GM19438 (cell line): ENCODE measurements at regions not wholly inside any gene's neighbourhood (a gene's known extent, or its start where the extent isn't known, plus 50 kb on each side); places are given as distances from the start of the nearest gene placed in this dataset.
"Not testable (repeated sequence)": the region's sequence is repeated elsewhere in the genome, so short reads cannot be mapped to it uniquely, and the experiment has no call there.

ENCODE experiments used
- ATAC-seq: cut with Tn5 transposase; IDR thresholded peaks from one replicate; pipeline ENCODE4 v1.9.1; 2021; ENCODE audit warnings: low read depth; ENCODE audit not compliant: unreplicated experiment

DNA sequence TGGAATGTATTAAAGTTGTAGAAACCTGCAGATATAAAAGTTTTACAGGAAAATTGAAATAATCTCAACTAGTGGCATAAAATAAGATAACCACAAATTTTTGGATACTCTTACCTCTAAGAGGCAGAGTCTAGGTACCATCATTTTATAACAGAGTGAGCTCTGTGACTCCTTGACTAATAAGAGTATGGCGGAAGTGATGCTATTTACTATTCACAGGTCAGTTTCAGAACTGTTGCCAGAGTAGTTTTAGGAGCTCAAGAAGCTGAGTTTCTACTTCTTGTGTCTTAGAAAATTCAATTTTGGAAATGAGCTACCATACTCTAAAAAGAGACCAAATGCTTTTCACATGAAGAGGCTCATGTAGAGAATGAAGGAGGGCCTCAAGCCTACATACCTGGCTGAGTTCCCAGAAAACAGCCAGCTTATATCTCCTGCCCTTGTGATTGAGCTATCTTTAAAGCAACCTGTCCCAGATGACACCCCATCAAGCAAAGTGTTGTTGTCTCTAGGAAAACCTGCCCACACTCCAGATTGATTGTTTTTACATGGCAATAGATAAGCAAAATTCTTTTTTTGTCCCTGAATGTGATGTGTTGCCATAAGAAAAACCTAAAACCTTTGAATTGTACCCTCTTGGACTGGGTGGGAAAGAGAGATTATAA, 712.8 kb upstream of the CNTN5 start:
- no peak for ATAC-seq

DNA sequence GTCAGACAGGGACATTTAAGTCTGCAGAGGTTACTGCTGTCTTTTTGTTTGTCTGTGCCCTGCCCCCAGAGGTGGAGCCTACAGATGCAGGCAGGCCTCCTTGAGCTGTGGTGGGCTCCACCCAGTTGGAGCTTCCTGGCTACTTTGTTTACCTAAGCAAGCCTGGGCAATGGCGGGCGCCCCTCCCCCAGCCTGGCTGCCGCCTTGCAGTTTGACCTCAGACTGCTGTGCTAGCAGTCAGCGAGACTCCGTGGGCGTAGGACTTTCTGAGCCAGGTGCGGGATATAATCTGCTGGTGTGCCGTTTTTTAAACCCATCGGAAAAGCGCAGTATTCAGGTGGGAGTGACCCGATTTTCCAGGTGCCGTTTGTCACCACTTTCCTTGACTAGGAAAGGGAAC, 690.4 kb upstream of the CNTN5 start:
- not testable (repeated sequence) for ATAC-seq

DNA sequence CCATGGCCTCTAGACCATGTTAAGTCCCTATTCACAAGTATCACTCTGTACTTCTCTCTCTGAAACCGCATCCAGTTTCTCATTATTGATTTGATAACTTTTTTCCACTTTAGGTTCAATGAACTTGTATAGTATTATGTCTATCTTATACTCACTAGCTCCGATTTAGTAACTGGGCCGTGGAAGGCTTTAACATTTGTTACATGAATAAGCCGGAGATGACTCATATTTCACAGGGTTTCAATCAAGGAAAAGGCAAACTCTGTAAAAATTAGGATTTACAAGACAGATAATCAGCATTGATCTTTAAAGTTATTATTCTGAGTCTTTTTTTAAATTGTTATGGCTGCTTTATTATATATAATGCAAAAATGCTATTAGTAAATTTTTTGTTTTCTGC, 662.2 kb upstream of the CNTN5 start:
- no peak for ATAC-seq

DNA sequence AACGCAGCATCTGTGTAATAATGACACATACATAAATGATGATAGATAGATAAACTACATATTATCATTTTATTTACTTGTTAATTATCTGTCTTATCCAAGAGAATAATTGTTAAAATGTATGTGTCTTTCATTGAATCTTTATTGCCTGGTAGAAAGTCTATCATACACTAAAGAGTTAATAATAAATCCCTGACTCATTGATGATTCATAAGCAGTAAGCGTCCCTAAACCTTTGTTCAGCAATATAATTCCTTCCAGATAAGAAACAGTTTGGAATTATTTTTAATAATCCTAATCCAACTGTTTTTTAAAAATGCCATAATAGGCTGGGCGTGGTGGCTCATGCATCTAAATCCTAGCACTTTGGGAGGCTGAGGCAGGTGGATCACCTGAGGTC, 655.6 kb upstream of the CNTN5 start:
- no peak for ATAC-seq

DNA sequence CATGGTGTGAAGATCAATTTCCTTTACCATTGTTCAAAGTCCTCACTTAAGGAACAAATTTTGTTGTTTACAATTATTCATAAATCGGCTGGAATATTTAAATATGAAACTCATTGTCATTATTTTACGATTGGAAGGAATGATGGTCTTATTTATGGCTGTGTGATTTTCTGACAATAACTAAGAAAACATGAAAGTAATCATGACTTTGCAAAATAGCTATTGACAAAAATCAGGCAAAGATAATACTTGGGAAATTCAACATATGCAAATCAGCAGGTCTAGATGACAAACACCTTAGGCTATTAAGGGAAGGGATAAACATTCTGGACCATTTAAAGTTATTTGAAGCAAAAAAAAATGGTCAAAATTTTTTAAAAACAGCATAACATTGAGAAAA, 654.8 kb upstream of the CNTN5 start:
- ATAC-seq = no peak

DNA sequence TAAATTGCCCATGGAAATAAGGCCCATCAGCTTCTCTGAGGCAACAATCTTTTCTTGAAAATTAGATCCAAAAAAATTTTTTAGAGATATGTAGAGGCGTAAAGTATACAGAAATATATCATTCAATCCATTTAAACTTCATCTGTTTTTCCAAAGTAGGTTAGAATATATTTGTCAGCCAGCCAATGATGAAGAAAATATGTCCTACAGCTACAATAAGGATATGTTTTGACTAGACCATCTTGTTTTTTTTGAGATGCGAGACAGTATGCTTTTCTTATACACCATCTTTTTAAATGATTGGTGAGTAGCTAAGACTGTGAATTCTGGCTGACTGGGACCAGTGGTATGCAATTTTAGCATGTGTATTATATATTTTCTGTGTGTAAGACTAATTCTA, 630.4 kb upstream of the CNTN5 start:
- no peak for ATAC-seq

DNA sequence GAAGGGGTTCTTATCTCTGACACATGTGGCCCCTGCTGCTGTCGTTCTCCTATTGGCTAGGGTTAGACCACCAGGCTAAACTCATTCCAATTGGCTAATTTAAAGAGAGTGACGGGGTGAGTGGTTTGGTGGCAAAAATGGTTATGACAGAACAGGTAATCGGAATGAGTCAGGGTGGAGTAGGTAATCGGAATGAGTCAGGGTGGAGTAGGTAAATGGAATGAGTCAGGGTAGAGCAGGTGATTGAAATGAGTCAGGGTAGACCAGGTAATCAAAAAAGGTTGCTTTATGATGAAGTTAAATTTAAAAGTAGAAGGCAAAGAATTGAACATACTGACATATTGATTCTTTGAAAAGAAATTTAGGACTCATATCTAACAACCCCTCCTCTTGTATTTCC, 626.2 kb upstream of the CNTN5 start:
- not testable (repeated sequence) for ATAC-seq

DNA sequence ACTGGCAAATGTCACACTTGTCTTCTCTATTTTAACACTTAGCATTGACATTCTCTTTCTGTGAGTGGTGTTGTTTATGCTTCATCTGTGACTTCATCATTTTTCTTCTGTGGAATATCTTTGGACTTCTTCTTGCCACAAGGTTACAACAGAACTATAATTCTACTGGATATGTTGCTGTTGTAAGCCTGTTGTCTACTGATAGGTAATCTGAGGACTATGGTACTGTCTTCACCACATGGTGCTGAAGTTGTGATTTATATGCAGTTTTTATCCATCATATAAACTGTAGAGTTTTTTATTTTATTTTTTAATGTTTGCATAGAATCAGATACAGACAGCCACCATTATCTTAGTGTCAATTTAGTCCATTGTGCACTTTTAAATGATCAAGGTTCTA, 622.2 kb upstream of the CNTN5 start:
- ATAC-seq = no peak

DNA sequence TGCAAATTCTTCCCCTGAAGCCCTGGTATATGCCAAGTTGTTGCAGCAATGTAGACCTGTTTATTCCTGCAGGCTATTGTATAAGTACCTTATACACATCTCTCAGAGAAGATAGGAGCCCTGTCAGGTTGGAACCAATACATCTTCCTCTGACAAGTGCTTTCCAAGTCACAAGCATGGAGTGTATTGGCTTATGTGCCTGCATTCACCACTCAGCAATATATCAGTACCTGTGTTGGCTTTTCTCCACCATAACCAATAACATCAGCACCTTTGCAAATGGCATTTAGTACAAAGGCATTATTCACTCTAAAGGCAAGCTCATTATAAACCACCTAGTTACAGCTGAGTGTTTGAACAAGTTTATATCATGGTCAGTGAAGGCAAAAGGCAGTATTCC, 611.7 kb upstream of the CNTN5 start:
- no peak for ATAC-seq

DNA sequence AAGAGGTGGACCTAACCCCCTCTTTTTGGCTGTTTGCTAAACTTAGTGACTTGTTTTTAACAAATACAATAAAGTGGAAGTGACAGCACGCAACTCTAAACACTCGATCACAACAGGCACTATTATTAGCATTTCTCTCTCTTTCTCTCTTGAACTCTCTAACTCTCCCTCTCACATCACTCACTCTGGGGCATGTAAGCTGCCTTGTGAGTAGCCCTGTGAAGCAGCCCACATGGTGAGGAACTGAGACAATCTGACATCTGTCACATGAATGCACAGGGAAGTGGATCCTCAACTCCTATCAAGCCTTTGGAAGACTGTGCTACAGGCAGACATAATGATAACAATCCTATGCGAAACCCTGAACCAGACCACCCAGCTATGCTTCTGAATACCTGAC, 609.0 kb upstream of the CNTN5 start:
- no peak for ATAC-seq

DNA sequence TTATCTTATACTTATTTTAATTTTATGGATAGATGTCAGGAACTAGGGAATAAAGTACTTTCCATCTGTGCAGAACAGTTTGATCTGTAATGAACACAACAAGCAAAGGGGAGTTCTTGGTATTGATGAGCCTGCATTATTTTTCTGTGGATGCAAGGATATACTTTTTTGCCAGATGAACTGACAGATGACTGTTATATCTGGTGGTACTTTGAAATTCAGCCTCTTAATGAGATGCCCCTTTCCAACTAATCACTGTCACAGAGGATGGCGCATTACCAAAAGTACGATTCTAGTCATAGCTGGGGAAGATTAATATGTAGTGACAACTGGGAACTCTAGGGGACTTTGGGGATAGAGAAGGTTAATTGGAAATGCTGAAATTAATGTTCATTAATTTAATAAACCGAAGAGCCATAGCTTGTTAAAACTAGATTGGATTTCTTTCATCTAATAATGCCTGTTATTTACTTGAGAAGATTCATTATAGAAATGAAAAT, 603.4 kb upstream of the CNTN5 start:
- no peak for ATAC-seq

DNA sequence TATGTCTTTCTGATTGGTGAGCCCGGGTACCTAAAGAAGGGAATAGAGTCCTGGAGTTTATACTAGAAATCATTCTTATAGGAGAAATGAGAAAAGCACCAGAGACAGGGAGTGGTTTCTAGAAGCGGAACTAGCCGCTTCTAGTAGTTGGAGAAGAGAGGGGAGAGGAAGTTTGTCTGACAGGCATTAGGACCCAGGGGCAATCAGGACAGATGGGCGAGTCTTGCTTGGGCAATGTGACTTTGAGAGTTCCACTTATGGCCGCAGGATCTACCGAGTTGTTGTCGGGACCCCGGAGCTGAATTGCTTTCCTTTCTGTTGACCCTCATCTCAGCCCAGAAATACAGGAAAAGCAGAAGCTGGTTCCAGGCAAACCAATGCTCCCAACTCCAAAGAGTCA, 596.8 kb upstream of the CNTN5 start:
- no peak for ATAC-seq

DNA sequence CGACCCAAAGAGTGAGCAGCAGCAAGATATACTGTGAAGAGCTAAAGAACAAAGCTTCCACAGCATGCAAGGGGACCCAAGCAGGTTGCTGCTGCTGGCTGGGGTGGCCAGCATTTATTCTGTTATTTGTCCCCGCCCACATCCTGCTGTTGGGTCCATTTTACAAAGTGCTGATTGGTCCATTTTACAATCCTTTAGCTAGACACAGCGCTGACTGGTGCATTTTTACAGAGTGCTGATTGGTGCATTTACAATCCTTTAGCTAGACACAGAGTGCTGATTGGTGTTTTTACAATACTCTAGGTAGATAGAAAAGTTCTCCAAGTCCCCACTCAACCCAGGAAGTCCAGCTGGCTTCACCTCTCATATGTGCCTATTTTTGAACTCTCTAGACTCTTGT, 596.0 kb upstream of the CNTN5 start:
- not testable (repeated sequence) for ATAC-seq

DNA sequence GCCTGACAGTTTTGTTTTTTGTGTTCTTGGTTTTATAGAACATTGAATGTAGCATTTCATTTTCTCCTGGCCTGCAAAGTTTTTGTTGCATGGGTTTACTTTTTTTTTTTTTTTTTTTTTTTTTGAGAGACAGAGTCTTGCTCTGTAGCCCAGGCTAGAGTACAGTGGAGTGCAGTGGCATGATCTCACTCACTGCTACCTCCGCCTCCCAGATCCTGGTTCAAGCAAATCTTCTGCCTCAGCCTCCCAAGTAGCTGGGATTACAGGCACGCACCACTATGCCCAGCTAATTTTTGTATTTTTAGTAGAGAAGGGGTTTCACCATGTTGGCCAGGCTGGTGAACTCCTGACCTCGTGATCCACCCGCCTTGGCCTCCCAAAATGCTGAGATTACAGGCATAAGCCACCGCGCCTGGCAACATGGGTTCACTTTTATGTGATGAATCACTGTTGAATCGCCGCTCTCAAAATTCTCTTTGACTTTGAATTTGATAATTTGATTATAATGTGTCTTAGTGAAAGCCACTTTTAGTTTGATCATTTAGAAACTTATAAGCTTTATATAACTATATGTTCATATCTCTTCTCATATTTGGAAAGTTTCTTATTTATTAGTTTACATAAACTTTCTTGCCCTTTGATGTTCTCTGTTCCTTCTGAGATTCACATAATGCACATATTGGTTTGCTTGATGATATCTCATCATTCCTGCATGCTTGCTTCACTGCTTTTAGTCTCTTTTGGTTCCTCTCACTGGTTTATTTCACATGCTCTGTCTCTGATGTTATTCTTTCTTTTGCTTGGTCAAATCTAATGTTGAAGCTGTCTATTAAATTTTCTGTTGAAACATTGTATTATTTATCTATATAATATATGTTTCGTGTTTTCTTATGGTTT, 589.0 kb upstream of the CNTN5 start:
- ATAC-seq = no peak

DNA sequence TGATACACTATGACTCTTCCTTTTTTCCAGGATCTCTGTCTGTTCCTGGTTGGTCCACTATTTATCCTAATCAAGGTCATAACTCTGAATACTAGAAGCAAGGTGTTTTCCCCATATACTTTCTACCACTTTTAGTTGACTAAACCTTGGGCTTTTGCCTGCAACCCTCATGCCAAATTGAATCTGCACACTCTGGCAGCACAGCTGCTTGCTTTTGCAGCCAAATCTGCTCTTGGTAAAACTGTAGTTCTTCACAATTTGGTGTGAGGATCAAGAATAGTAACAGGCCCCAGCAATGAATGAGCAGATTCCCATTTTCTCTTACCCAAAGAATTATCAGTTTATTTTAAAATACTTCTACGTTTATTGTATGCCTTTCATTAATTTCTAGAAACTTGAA, 586.5 kb upstream of the CNTN5 start:
- ATAC-seq = no peak

DNA sequence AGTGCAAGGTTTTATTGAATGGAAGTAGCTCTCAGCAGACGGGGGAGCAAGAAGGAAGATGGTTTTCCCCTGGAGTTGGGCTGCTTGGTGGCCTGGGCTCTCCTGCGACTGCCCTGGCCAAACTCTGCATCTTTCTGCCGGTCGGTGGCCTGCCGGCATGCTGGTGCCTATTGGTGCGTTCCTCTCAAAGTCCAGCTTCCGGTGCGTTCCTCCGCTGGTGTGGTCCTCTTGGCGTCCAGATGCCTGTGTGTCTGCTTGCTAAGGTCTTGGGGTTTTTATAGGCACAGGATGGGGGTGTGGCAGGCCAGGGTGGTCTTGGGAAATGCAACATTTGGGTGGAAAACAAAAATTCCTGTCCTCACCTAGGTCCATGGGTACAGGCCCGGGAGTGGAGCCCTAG, 567.4 kb upstream of the CNTN5 start:
- no peak for ATAC-seq

DNA sequence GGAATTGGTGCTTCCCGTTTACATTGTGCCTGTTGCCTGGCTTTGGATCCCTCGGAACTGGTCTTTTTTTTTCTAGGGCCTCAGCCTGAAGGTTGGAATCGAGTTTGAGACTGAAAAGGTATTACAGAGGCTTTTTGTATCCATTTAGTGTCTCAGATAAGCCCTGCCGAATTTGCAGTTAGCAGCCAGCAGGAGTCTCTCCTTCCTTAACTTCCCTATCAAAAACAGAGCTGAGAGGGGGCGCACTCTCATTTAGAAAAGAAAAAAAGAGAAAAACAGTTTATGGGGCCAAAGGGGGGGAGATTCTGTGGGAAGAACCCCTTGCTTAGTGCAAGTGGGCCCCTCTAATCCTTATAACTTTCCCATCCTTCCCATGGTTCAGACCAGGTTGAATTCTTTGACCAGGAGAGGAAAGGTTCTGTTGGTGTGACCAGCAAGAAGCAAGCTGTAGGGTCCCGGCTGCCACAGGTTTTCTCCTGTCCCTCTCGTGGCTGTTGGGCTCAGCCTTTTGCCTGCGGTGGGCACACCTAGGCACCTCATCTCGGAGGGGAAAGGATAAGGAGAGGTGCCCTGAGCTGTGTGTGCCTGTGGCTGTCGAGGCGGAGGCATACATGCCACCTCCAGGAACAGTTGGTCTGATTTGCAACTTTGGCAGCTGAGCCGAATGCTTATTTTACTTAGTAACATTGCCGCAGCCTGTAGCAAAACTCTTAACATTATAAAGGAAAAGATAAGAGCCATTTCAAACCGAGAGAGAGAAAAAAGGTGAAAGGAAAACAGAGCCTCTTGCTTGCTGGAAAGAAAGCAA, 565.0 kb upstream of the CNTN5 start:
- no peak for ATAC-seq

DNA sequence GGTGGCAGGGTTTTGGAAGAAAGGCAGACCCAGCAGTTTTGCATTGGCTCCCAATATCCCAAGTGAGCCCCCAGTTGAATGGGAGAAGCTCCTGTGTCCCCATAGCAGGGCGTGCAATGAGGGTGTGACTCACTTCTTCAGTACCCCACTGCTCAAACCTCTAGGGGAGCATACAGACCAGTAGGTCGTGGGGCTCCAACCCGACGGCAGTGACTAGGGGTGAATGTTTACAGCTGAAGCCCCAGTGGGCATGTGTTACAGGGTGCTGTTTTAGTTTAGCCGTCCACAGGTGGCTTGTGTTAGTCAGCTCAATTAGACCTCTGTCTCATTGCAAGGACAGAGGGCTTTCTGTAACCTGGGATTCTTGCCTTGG, 564.5 kb upstream of the CNTN5 start:
- no peak for ATAC-seq

DNA sequence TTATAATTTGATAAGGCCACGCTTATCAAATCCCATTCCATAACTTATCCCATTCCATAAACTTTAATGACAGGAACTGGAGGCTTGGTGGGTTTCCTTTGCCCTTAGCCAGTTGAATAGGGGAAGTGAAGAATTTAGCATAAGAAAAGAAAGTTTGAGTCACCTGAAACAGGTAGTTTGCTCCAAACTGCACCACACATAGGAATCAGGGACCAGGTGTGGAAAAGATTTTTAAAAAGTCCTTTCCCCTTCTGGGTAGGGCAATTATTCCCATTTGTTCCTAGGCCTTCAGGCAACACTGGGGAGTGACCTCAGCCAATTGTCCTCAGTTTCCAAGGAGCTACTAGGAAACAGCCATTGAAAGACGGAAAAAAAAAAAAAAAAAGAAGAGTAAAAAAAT, 525.7 kb upstream of the CNTN5 start:
- no peak for ATAC-seq

DNA sequence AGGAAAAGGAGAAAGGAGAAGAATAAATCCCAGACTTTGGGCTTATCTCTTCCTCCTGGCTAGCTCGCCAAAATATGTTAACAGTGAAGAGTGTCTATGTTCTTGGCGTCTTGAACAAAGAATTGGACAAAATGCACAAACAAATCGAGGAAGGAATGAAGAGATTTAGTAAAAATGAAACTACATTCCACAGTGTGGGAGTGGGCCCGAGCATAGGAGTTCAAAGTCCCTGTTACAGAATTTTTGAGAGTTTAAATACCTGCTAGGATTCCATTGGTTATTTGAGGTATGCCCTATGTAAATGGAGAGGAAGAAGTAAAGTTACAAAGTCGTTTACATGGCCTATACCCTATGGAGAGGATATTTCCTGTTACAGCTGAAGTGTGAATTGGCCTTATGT, 525.1 kb upstream of the CNTN5 start:
- ATAC-seq = no peak

DNA sequence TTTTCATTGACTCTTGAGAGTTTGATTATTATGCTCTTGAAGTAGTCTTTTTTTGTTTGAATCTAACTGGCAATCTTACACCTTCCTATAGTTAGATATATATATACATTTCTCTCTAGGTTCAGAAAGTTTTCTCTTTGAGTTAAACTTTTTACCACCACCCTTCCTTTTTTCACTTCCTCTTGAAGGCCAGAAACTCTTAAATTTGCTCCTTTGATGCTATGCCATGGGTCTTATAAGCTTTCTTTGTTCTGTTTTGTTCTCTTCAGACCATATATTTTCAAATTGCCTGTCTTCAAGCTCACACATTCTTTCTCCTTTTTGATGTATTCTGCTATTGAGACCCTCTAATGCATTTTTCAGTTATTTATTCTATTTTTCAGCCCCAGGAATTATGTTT, 513.5 kb upstream of the CNTN5 start:
- no peak for ATAC-seq
